ENCODE measurements at regions not wholly inside any gene's neighbourhood (a gene's known extent, or its start where the extent isn't known, plus 50 kb on each side); places are given as distances from the start of the nearest gene placed in this dataset.

DNA sequence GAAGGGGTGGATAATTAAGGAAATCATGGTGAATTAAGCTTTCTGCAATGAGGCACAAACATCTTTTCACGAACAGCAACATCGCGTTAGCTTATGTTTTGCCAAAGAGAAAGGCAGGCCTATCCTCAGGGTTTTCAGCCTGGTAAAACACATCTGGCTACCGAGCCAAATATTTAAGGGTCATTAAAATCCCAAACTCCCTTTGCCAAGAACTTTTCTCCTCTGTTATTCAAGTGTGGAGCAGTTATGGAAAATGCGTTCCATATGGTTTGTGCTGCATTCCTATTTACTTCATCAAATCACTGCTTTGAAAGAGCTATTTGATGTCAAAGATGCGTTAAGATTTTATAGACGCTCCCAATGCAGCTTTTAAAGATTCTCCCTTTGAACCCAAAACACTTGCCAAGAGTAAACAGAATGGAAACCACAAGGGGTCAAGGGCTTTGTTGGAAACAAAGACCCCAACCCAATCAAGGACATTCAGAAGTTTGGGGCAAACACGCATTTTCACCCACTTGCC, 308.3 kb upstream of the CDH5 start:
- TF ChIP-seq, protein P1, sequence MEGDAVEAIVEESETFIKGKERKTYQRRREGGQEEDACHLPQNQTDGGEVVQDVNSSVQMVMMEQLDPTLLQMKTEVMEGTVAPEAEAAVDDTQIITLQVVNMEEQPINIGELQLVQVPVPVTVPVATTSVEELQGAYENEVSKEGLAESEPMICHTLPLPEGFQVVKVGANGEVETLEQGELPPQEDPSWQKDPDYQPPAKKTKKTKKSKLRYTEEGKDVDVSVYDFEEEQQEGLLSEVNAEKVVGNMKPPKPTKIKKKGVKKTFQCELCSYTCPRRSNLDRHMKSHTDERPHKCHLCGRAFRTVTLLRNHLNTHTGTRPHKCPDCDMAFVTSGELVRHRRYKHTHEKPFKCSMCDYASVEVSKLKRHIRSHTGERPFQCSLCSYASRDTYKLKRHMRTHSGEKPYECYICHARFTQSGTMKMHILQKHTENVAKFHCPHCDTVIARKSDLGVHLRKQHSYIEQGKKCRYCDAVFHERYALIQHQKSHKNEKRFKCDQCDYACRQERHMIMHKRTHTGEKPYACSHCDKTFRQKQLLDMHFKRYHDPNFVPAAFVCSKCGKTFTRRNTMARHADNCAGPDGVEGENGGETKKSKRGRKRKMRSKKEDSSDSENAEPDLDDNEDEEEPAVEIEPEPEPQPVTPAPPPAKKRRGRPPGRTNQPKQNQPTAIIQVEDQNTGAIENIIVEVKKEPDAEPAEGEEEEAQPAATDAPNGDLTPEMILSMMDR (IDR thresholded peaks at IDR 0.05; ENCODE audit: insufficient read depth, low read depth, low read length) = no peak
- TF ChIP-seq EZH2 (IDR thresholded peaks at IDR 0.05; ENCODE audit: insufficient read depth, low read length) = no peak
